Karpas-422 (cell line): ENCODE measurements at regions not wholly inside any gene's neighbourhood (a gene's known extent, or its start where the extent isn't known, plus 50 kb on each side); places are given as distances from the start of the nearest gene placed in this dataset.

Source experiments
- DNase-seq: peaks from one replicate; pipeline ENCODE4 v3.0.0-alpha.2; 2015
- H2AFZ ChIP-seq: fragments of 200-600 bp; sonication (generic); 2 replicates; pipeline ENCODE4 v1.6.1; 2014; ENCODE audit warnings: antibody characterized with exemption, low read length, mixed read lengths
- H3K27ac ChIP-seq: fragments of 200-600 bp; sonication (generic); 2 replicates; pipeline ENCODE4 v1.5.1; 2014; ENCODE audit warnings: mild to moderate bottlenecking, low read length, moderate library complexity
- H3K27me3 ChIP-seq: fragments of 200-600 bp; sonication (generic); 2 replicates; pipeline ENCODE4 v1.6.1; 2014; ENCODE audit warnings: low read length, mixed read lengths
- H3K36me3 ChIP-seq: fragments of 200-600 bp; sonication (generic); 2 replicates; pipeline ENCODE4 v1.6.1; 2014; ENCODE audit warnings: low read length, mixed read lengths; ENCODE audit not compliant: insufficient read depth
- H3K4me1 ChIP-seq: fragments of 200-600 bp; sonication (generic); 2 replicates; pipeline ENCODE4 v1.6.1; 2014; ENCODE audit warnings: mild to moderate bottlenecking, low read length, mixed read lengths
- H3K4me2 ChIP-seq: fragments of 200-600 bp; sonication (generic); 2 replicates; pipeline ENCODE4 v1.6.1; 2014; ENCODE audit warnings: low read length, low read depth, mild to moderate bottlenecking; ENCODE audit not compliant: poor library complexity, severe bottlenecking
- H3K4me3 ChIP-seq: fragments of 200-600 bp; sonication (generic); 2 replicates; pipeline ENCODE4 v1.5.1; 2014; ENCODE audit warnings: mild to moderate bottlenecking, antibody characterized with exemption, low read length, mixed read lengths
- H3K79me2 ChIP-seq: fragments of 200-600 bp; sonication (generic); 2 replicates; pipeline ENCODE4 v1.6.1; 2014; ENCODE audit warnings: mild to moderate bottlenecking, low read length, mixed read lengths
- H3K9ac ChIP-seq: fragments of 200-600 bp; sonication (generic); 2 replicates; pipeline ENCODE4 v1.6.0; 2014; ENCODE audit warnings: low read length
- H3K9me2 ChIP-seq: fragments of 200-600 bp; sonication (generic), shearing (Covaris generic); replicated peaks from 2 replicates; pipeline ENCODE4 v1.6.0; 2014; ENCODE audit warnings: mild to moderate bottlenecking, low read length, moderate library complexity; ENCODE audit not compliant: insufficient read depth
- H3K9me3 ChIP-seq: fragments of 300-700, 200-600 bp; sonication (generic); 2 replicates; pipeline ENCODE4 v1.6.1; 2014; ENCODE audit warnings: low read length, mixed read lengths
- H4K20me1 ChIP-seq: fragments of 200-600 bp; sonication (generic); 2 replicates; pipeline ENCODE4 v1.6.1; 2014; ENCODE audit warnings: mild to moderate bottlenecking, antibody characterized with exemption, low read length, low read depth; ENCODE audit not compliant: insufficient read depth

- Histone ChIP-seq H3K9ac (no peak overlapping the region), H3K9me3 (no peaks in the 10 kb centered on the region; the same call in 1 of the 2 replicates), H3K27ac (no peak overlapping the region), H3K36me3 (no peaks in the 10 kb centered on the region), H3K4me1 (no peaks in the 10 kb centered on the region), H3K79me2 (no peaks in the 10 kb centered on the region), H4K20me1 (no peaks in the 10 kb centered on the region), H3K4me2 (no peak overlapping the region), H3K4me3 (no peak overlapping the region), H3K27me3 (no peaks in the 10 kb centered on the region), H3K9me2 (no peaks in the 10 kb centered on the region), H2AFZ (no peak overlapping the region)
- no peak for DNase-seq
These were observed 452.3 kb downstream of the MTRR start for GRCh38 chr5:8321272-8321671.

GRCh38 chr5:8322484-8322883, 453.5 kb downstream of the MTRR start:
- no peak overlapping the region for H3K4me3 ChIP-seq
- H2AFZ ChIP-seq, result no peak overlapping the region

GRCh38 chr5:8327016-8327415, 458.1 kb downstream of the MTRR start:
- no peaks in the 10 kb centered on the region for H3K79me2 ChIP-seq
- no peak overlapping the region for H3K27ac ChIP-seq
- no peaks in the 10 kb centered on the region for H4K20me1 ChIP-seq
- no peak overlapping the region for H3K4me3 ChIP-seq
- H3K27me3 ChIP-seq, result no peaks in the 10 kb centered on the region
- no peaks in the 10 kb centered on the region for H3K9me3 ChIP-seq
- H3K4me1 ChIP-seq, result no peaks in the 10 kb centered on the region
- DNase-seq, result no peak
- H3K4me2 ChIP-seq, result no peak overlapping the region
- no peaks in the 10 kb centered on the region for H3K36me3 ChIP-seq
- H2AFZ ChIP-seq, result no peak overlapping the region
- H3K9ac ChIP-seq, result no peak overlapping the region
- H3K9me2 ChIP-seq, result no peaks in the 10 kb centered on the region

More at GRCh38 chr5:8322484-8322883, 453.5 kb downstream of the MTRR start:
- no peak overlapping the region for H3K4me2 ChIP-seq
- no peaks in the 10 kb centered on the region for H3K36me3 ChIP-seq
- H3K9ac ChIP-seq, result no peak overlapping the region
- no peak overlapping the region for H3K27ac ChIP-seq
- no peaks in the 10 kb centered on the region for H4K20me1 ChIP-seq
- no peaks in the 10 kb centered on the region for H3K4me1 ChIP-seq
- no peaks in the 10 kb centered on the region for H3K27me3 ChIP-seq
- no peaks in the 10 kb centered on the region for H3K9me2 ChIP-seq
- no peaks in the 10 kb centered on the region for H3K79me2 ChIP-seq
- H3K9me3 ChIP-seq, result no peaks in the 10 kb centered on the region; the same call in 1 of the 2 replicates
- DNase-seq, result no peak

- Histone ChIP-seq H3K9me2 (no peaks in the 10 kb centered on the region), H3K27ac (no peak overlapping the region)
These were observed 460.8 kb downstream of the MTRR start for GRCh38 chr5:8329773-8330172.

GRCh38 chr5:8332666-8333445, 463.9 kb downstream of the MTRR start:
- Histone ChIP-seq H3K36me3 (no peaks in the 10 kb centered on the region), H3K4me2 (no peak overlapping the region), H3K4me1 (no peaks in the 10 kb centered on the region), H3K79me2 (no peaks in the 10 kb centered on the region), H3K9ac (no peak overlapping the region), H3K27ac (no peak overlapping the region), H3K9me2 (no peaks in the 10 kb centered on the region), H3K9me3 (no peaks in the 10 kb centered on the region), H2AFZ (no peak overlapping the region), H3K4me3 (no peak overlapping the region), H3K27me3 (no peaks in the 10 kb centered on the region), H4K20me1 (no peaks in the 10 kb centered on the region)
- no peak for DNase-seq

More at GRCh38 chr5:8329773-8330172, 460.8 kb downstream of the MTRR start:
- DNase-seq, result no peak
- Histone ChIP-seq H3K4me2 (no peak overlapping the region), H3K9ac (no peak overlapping the region), H3K79me2 (no peaks in the 10 kb centered on the region), H4K20me1 (no peaks in the 10 kb centered on the region), H3K4me1 (no peaks in the 10 kb centered on the region), H3K36me3 (no peaks in the 10 kb centered on the region), H2AFZ (no peak overlapping the region), H3K4me3 (no peak overlapping the region), H3K27me3 (no peaks in the 10 kb centered on the region), H3K9me3 (no peaks in the 10 kb centered on the region)

GRCh38 chr5:8333485-8333884, 464.5 kb downstream of the MTRR start:
- Histone ChIP-seq H3K36me3 (no peaks in the 10 kb centered on the region), H4K20me1 (no peaks in the 10 kb centered on the region), H3K4me1 (no peaks in the 10 kb centered on the region), H3K27ac (no peak overlapping the region), H3K79me2 (no peaks in the 10 kb centered on the region), H3K9me3 (no peaks in the 10 kb centered on the region), H2AFZ (no peak overlapping the region), H3K4me3 (no peak overlapping the region), H3K27me3 (no peaks in the 10 kb centered on the region), H3K4me2 (no peak overlapping the region), H3K9me2 (no peaks in the 10 kb centered on the region), H3K9ac (no peak overlapping the region)
- DNase-seq, result no peak

GRCh38 chr5:8333977-8334376, 465.0 kb downstream of the MTRR start:
- H3K36me3 ChIP-seq, result no peaks in the 10 kb centered on the region
- H4K20me1 ChIP-seq, result no peaks in the 10 kb centered on the region
- no peak for DNase-seq
- no peak overlapping the region for H3K27ac ChIP-seq
- H3K9me3 ChIP-seq, result no peaks in the 10 kb centered on the region
- no peak overlapping the region for H2AFZ ChIP-seq
- H3K27me3 ChIP-seq, result no peaks in the 10 kb centered on the region
- no peaks in the 10 kb centered on the region for H3K79me2 ChIP-seq
- H3K4me1 ChIP-seq, result no peaks in the 10 kb centered on the region
- no peaks in the 10 kb centered on the region for H3K9me2 ChIP-seq
- H3K4me3 ChIP-seq, result no peak overlapping the region
- H3K9ac ChIP-seq, result no peak overlapping the region
- H3K4me2 ChIP-seq, result no peak overlapping the region

- Histone ChIP-seq H3K27ac (no peak overlapping the region), H3K9ac (no peak overlapping the region), H2AFZ (no peak overlapping the region), H3K79me2 (no peaks in the 10 kb centered on the region), H3K9me3 (no peaks in the 10 kb centered on the region), H4K20me1 (no peaks in the 10 kb centered on the region), H3K9me2 (no peaks in the 10 kb centered on the region), H3K4me3 (no peak overlapping the region), H3K4me1 (no peaks in the 10 kb centered on the region), H3K4me2 (no peak overlapping the region), H3K36me3 (no peaks in the 10 kb centered on the region), H3K27me3 (no peaks in the 10 kb centered on the region)
- DNase-seq, result no peak
These were observed 471.3 kb downstream of the MTRR start for GRCh38 chr5:8340261-8340660.
